Breast epithelium (tissue), 4 donors: ENCODE measurements at regions not wholly inside any gene's neighbourhood (a gene's known extent, or its start where the extent isn't known, plus 50 kb on each side); places are given as distances from the start of the nearest gene placed in this dataset.

Experiments used
- DNase-seq, 2 donors: peaks; one replicate each; pipeline ENCODE4 v3.0.0-alpha.2; 2019; ENCODE audit warnings: low spot score in 2 of 2
- H3K27ac ChIP-seq, 2 donors: fragments of 200-600 bp; sonication (generic) in 1 of 2; one replicate each; pipeline ENCODE4 v1.5.1; 2016 to 2019; ENCODE audit warnings: mild to moderate bottlenecking in 1 of 2
- H3K27me3 ChIP-seq, 2 donors: fragments of 200-600 bp; sonication (generic) in 1 of 2; one replicate each; pipeline versions ENCODE4 v1.5.1 to v1.6.0; 2017 to 2019; ENCODE audit warnings: control low read depth in 1 of 2, mild to moderate bottlenecking in 1 of 2
- H3K36me3 ChIP-seq: fragments of 200-600 bp; one replicate; pipeline ENCODE4 v1.5.1; 2019
- H3K4me1 ChIP-seq, 2 donors: fragments of 200-600 bp; sonication (generic); one replicate each; pipeline ENCODE4 v1.5.1; 2016 to 2019; ENCODE audit warnings: control low read depth in 1 of 2
- H3K4me3 ChIP-seq, 3 donors: fragments of 200-600 bp; sonication (generic); 1 replicate in 2 of 3; 2 replicates in 1 of 3; pipeline ENCODE4 v1.5.1; 2016 to 2019; ENCODE audit warnings: mild to moderate bottlenecking in 3 of 3, moderate library complexity in 2 of 3
- H3K9me3 ChIP-seq, 2 donors: fragments of 200-600 bp; sonication (generic) in 1 of 2; one replicate each; pipeline ENCODE4 v1.5.1; 2016 to 2019; ENCODE audit warnings: control low read depth in 1 of 2
- CTCF ChIP-seq, 3 donors: fragments of 450-650 bp; IDR thresholded peaks; one replicate each; pipeline ENCODE4 v1.5.1; 2016 to 2017; ENCODE audit warnings: antibody characterized with exemption in 3 of 3, mild to moderate bottlenecking in 3 of 3, moderate library complexity in 3 of 3
- POLR2A ChIP-seq: fragments of 450-650 bp; IDR thresholded peaks from one replicate; pipeline ENCODE4 v1.6.1; 2016; ENCODE audit warnings: antibody characterized with exemption, mild to moderate bottlenecking, moderate library complexity
- POLR2AphosphoS5 ChIP-seq, 3 donors: sonication (generic); formaldehyde crosslinking; IDR thresholded peaks; one replicate each; pipeline ENCODE4 v1.6.1; 2017; ENCODE audit warnings: antibody characterized with exemption in 3 of 3
- intact Hi-C: fragments of 100-400 bp; cut with DNase I; formaldehyde crosslinking; loops from one replicate; pipeline ENCODE4 v1.15.1; 2023; ENCODE audit warnings: low total_unique reads

DNA sequence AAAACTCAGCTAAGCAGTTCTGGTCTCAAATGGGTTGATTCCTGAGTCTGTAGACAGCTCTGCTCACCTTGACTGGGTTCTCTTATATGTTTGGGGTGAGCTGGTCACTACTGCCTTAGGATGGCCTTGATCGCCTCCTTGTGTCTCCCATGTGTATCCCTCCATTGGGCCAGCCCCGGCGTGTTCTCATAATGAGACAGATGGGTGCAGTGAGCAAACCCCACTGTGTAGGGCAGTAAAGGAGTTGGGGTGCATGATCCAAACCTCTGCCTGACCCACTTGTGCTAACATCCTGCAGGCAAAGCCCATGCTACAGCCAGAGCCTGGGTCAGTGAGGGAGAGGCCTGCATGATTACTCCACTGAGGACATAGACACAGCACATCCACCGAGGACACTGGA, 657.6 kb downstream of the BRD1 start:
- no peak overlapping the region for H3K27ac ChIP-seq
- peaks cover 0 to 9% of the 10 kb centered on the region in 2 donors for H3K9me3 ChIP-seq
- peaks cover 0 to 13% of the 10 kb centered on the region in 2 donors for H3K27me3 ChIP-seq
- H3K4me1 ChIP-seq = no peaks in the 10 kb centered on the region
- DNase-seq = no peak
- H3K4me3 ChIP-seq = no peak overlapping the region
- intact Hi-C loops = no loop called here
- no peaks in the 10 kb centered on the region for H3K36me3 ChIP-seq
- TF ChIP-seq POLR2A = no peak

DNA sequence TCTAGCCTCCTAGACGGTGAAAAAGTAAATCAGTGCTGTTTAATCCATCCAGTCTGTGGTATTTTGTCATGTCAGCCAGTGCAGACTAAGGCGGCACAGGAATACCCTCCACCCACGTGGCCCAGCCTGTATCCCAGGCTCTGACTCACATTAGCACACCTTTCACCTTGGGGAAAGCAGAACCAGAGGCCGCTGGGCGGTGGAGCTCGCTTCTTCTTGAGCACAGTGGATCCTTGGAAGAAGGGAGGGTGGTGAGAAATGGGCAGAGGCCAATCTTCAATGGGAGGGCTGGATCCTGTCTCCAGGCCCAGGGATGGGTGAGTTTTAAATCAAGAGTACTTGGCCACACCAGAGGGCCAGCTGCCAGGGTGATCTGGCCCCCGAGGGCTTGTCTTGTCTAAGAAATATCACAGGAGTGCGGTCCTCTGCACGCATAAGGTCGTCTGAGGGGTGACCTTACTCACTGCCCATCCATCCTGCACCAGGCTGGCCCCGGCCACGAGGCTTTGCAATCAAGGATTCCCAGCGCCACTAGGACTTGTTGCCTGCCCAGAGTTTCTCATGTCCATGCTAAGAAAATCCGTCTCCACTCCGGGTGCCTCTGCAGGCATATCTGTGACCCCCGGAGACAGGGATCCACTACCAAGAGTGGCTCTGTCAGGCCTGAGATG, 658.5 kb downstream of the BRD1 start:
- no peak for TF ChIP-seq CTCF (IDR thresholded peaks at IDR 0.05)
- TF ChIP-seq POLR2A = no peak
- TF ChIP-seq POLR2AphosphoS5 (IDR thresholded peaks at IDR 0.05) = no peak
- no peak overlapping the region for H3K4me3 ChIP-seq

GRCh38 chr22:49168219-49168813, 659.4 kb downstream of the BRD1 start:
- H3K27ac ChIP-seq = no peak overlapping the region
- H3K4me3 ChIP-seq = no peak overlapping the region
- TF ChIP-seq CTCF (IDR thresholded peaks at IDR 0.05) = no peak
- no peak for TF ChIP-seq POLR2A
- no peak for TF ChIP-seq POLR2AphosphoS5 (IDR thresholded peaks at IDR 0.05)
- no peaks in the 10 kb centered on the region for H3K4me1 ChIP-seq
- intact Hi-C loops = no loop called here
- H3K27me3 ChIP-seq = peaks cover 0 to 21% of the 10 kb centered on the region in 2 donors
- DNase-seq = no peak
- H3K9me3 ChIP-seq = peaks cover 0 to 9% of the 10 kb centered on the region in 2 donors
- no peaks in the 10 kb centered on the region for H3K36me3 ChIP-seq

More for the DNA sequence above, 658.5 kb downstream of the BRD1 start:
- DNase-seq = no peak
- no peaks in the 10 kb centered on the region for H3K4me1 ChIP-seq
- peaks cover 0 to 12% of the 10 kb centered on the region in 2 donors for H3K27me3 ChIP-seq
- intact Hi-C loops = no loop called here
- no peak overlapping the region for H3K27ac ChIP-seq
- peaks cover 0 to 9% of the 10 kb centered on the region in 2 donors for H3K9me3 ChIP-seq
- H3K36me3 ChIP-seq = no peaks in the 10 kb centered on the region

- Histone ChIP-seq H3K4me1 (no peaks in the 10 kb centered on the region), H3K4me3 (no peak overlapping the region), H3K9me3 (peaks cover 0 to 6% of the 10 kb centered on the region in 2 donors), H3K27me3 (peaks cover 0 to 34% of the 10 kb centered on the region in 2 donors), H3K36me3 (no peaks in the 10 kb centered on the region), H3K27ac (no peak overlapping the region)
- no peak for TF ChIP-seq POLR2AphosphoS5 (IDR thresholded peaks at IDR 0.05)
- TF ChIP-seq POLR2A = no peak
- TF ChIP-seq CTCF (IDR thresholded peaks at IDR 0.05) = no peak
- intact Hi-C loops = no loop called here
- DNase-seq = no peak
These were observed 660.9 kb downstream of the BRD1 start for GRCh38 chr22:49166746-49167145.

GRCh38 chr22:49166211-49166610, 661.5 kb downstream of the BRD1 start:
- H3K36me3 ChIP-seq = no peaks in the 10 kb centered on the region
- H3K4me1 ChIP-seq = no peaks in the 10 kb centered on the region
- no peak overlapping the region for H3K27ac ChIP-seq
- peaks cover 0 to 39% of the 10 kb centered on the region in 2 donors for H3K27me3 ChIP-seq
- DNase-seq = no peak
- intact Hi-C loops = no loop called here
- peaks cover 0 to 6% of the 10 kb centered on the region in 2 donors for H3K9me3 ChIP-seq
- no peak overlapping the region for H3K4me3 ChIP-seq
- TF ChIP-seq CTCF (IDR thresholded peaks at IDR 0.05) (no peak), POLR2A (no peak), POLR2AphosphoS5 (IDR thresholded peaks at IDR 0.05) (no peak)
